Smooth muscle cell of the brain vasculature (primary cell): ENCODE measurements at regions not wholly inside any gene's neighbourhood (a gene's known extent, or its start where the extent isn't known, plus 50 kb on each side); places are given as distances from the start of the nearest gene placed in this dataset.
A peak's percentile ranks its signal among the peaks of the same experiment; 100 is the strongest.
"Not testable (repeated sequence)": the region's sequence is repeated elsewhere in the genome, so short reads cannot be mapped to it uniquely, and the experiment has no call there.

Experiments used
- DNase-seq: peaks from one replicate; pipeline ENCODE4 v3.0.0-alpha.2; 2012; ENCODE audit warnings: low read depth, low spot score

DNA sequence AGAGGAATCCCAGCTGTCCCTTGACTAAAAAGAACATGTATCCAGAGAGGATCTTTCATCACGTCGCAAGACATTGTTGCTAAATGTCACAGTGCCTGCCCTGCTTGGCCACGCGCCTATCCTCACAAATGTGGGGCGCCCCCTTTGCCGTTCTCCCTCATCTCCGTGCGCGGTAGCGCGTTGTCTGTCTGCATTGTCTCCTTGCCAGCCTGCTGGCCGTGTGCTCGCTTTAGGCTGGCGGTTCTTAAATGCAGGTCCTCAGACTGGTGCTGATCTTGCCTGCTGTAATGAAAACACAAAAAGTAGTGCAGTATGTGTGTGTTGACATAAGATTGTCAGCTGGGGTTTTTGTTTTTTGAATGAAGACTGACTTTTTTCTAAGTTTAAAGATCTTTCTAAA is 198.2 kb upstream of the RGS6 start:
- DNase-seq: no peak

DNA sequence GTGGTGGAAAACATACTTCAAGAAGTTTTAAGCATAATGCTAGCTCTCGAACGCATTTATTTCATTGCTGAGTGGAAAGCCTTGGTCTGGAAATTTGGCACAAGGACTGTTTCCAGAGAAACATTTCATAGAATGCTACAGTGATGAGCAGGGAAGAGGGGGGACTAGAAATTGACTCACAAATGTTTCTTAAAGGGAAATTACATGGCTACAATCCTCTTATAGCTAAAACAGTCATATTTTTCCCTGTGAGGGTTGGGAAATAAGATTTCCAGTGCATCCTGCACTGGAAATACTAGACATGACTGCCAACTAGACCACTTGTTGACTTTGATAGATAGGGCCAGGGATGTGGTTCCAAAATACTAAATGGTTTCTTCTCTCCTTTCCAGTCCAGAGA is 197.3 kb upstream of the RGS6 start:
- DNase-seq: no peak

GRCh38 chr14:71737760-71738159 is 194.5 kb upstream of the RGS6 start:
- DNase-seq: no peak

GRCh38 chr14:71739273-71739990 is 192.8 kb upstream of the RGS6 start:
- no peak for DNase-seq

DNA sequence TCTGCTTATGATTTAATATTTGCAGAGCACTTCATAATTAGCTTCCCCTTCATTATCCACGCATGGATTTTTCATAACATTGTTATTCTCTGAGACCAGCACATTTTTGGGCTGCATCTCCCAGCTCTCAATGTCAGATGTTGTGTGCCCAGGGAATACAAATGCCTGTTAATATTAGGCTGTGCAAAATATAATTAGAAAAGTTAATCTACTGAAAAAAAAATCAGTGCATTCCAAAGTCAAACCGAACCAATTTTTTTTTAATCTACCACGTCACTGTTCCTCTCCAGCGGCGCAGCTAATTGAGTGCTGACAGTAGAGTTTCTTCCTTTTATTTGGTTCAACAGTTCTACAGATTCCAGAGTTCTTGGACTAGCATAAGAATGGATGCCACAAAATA is 191.0 kb upstream of the RGS6 start:
- no peak for DNase-seq

DNA sequence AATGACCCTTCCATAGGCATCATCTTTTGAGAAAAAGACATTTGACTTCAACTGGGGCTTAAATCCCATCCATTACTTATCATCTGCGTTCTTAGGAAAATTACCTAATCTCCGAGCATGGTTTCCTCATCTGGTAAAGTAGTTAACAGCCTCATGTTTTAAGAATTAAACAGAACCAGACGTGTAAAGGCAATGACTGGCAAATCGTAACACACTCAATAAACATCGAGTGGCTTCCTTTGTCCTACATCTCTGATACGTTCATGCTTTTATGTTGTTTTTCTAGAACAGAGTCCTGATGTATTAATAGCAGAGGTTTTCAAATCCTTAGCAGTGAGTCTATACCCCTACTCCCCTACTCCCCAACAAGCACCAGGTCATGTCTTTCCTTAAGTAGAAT is 189.7 kb upstream of the RGS6 start:
- DNase-seq: no peak

DNA sequence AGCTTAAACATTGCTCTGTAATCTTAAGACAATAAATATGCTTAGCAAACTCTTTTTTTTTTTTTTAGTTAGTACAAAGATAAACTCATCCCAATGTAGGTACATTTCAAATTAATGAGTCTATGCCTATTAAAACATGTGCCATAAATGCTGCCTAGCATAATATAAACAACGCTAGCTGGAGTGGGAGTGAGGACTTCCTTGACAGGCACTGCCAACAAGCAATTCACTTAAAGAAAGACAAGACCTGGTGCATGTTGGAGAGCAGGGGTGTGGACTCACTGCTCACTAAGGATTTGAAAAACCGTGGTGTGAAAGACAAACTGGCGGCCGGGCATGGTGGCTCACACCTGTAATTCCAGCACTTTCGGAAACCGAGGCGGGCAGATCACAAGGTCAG is 187.2 kb upstream of the RGS6 start:
- DNase-seq: no peak

GRCh38 chr14:71748196-71748595 is 184.0 kb upstream of the RGS6 start:
- no peak for DNase-seq

GRCh38 chr14:71749613-71750238 is 182.5 kb upstream of the RGS6 start:
- no peak for DNase-seq

DNA sequence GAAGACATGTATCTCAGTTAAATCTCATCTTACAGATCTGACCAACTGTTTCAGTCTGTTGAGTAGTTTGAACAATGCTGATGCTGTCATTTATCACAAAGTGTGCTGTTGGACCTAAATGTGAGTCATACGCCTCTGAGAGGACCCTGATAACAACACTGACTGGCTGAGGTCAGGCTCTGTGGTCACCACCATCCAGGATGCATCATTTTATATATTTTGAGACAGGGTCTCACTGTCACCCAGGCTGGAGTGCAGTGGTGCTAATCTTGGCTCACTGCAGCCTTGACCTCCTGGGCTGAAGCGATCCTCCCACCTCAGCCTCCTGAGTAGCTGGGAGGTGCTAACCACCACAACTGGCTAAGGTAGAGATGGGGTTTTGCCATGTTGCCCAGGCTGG is 181.0 kb upstream of the RGS6 start:
- no peak for DNase-seq

DNA sequence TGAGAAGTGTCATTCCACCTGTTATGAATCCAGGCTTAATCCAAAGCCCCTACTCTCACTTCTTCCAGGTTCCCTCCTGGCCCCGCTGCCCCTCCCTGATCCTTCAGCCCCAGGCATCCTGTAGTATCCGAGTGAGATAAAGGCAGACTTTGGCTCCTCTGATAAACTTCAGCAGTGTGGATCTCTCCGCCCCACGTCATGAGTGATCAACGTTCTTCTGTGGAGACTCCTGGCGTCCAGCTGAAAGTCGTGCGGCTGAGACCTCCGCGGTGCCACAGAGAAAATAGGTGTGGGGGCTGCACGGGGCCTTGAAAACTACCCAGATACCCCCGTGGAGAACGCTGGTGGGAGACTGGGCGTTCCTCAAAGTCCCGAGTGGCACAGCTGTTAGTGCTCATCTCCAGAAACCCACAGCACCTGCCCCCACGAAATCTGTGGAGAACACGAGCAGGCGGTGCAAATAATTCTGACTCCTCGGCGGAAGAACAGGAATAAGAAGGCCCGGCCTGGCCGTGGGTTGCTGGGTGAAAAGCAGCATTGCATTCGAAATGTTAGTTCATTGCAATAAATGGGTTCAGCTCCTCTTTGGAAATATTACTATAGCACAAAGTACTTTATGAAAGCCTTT is 180.0 kb upstream of the RGS6 start:
- DNase-seq: no peak

GRCh38 chr14:71753126-71753830 is 179.0 kb upstream of the RGS6 start:
- peak; percentile 90 for DNase-seq

DNA sequence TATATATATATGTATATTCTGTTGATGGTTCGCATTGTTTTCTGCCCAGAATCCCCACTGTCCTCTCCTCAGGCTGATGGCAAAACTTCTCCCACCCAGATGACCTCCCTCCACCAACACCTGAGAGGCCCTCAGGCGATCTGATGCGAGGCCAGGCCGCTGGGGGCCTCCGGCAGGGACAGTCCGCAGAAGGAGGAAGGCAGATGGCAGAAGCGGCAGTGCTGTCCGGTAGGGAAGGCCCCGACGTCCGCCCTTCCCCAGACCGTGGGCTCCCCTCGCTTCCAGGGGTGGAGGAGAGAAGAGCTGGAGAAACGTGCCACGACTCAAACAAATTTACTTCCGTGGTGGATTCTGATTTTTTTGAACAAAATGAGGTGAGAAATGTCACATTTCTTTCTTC is 178.3 kb upstream of the RGS6 start:
- no peak for DNase-seq

GRCh38 chr14:71754422-71755095 is 177.7 kb upstream of the RGS6 start:
- DNase-seq: no peak

DNA sequence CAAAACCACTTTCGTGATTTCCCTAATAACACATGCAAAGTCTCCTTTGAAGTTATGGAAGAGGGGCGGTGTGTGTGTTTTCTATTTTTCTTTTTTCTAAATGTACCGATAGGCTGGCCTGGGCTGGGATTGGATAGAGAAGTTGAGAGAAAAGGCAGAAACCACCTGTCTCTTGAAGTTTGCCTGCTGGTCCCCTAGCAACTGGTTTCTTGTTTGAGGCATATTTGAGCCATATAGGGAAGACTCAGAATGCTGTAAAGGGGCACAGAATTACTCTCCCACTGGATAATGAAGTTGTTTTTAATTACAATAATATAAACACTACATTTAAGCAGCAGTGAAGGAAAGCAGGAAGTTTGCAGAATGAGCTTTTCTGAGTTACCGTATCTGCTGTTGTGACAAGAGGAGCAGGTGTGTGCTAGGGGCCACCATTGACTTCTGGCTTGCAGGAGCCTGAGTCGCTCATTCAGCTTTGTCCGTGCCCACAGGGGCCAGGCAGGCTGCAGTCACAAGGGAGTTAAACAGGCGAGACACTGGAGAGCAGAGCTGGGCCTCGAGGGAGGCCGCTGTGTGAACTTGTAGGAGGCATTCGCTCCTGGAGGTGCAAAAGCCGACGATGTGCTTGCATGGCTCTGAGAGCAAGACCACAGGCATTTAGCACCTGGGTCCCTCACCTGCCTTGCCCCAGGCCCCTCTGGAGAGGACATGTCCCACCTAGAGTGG is 173.8 kb upstream of the RGS6 start:
- DNase-seq: no peak

- DNase-seq: no peak
Measured at GRCh38 chr14:71762575-71762974, 169.7 kb upstream of the RGS6 start.

DNA sequence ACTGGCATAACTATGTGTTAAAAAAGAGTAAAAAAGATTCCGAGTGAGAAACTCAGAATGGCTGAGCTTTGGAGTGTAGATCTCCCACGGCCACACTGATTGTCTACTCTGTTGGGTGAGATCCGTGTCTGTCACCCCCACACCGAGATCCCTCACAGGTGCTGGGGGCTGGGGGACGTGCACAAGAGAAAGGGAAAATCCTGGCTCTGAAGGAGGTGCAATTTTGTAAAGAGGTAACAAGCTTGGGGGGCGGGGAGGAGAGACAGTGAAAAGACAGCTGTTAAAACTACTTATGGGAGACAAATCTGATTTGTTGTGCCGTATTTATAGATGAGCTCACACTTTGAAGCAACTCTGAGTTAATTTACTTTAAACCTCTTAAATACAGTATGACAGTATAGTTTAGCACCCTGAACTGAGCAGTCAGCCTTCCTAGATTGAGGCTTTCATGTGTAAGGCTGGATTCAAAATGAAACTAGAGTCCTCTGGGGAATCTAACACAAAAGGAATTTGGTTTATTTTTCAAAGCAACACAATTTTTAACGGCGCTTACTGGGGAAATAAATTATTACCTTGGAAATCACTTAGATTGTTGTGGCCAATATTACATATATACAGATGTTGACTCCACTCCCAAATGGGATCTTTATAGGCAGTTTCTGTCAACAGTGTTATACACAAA is 167.4 kb upstream of the RGS6 start:
- DNase-seq: no peak

GRCh38 chr14:71765505-71765904 is 166.7 kb upstream of the RGS6 start:
- no peak for DNase-seq

GRCh38 chr14:71770431-71770830 is 161.8 kb upstream of the RGS6 start:
- DNase-seq: no peak

GRCh38 chr14:71771421-71771820 is 160.8 kb upstream of the RGS6 start:
- DNase-seq: not testable (repeated sequence)

DNA sequence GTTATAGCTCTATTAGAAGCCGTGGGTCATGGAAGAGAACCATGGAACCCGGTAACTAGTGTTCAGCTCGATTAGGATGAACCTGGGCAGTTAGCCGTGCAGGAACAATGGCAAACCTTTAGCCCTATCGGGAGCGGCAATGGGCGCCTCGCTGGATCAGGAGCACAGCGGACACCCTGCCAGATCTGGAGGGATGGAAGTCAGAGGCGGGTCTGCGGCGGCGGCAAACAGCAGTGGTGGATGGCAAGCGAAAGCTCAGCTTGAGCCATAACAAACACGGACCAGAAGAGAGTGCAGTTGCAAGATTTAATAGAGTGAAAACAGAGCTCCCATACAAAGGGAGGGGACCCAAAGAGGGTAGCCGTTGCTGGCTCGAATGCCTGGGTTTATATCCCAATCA is 160.2 kb upstream of the RGS6 start:
- DNase-seq: not testable (repeated sequence)
